CD4-positive, alpha-beta T cell (primary cell): ENCODE measurements at regions not wholly inside any gene's neighbourhood (a gene's known extent, or its start where the extent isn't known, plus 50 kb on each side); places are given as distances from the start of the nearest gene placed in this dataset.

Source experiments
- ATAC-seq: fragments of 200-7000 bp; cut with Tn5 transposase; one replicate; pipeline ENCODE4 v1.10.0; 2022; ENCODE audit warnings: mild to moderate bottlenecking; ENCODE audit not compliant: poor library complexity
- CTCF ChIA-PET: fragments of 350-600 bp; sonication (Branson Sonifier 250); formaldehyde crosslinking; loops from one replicate; lab custom pipeline; 2021; ENCODE audit warnings: antibody characterized with exemption, inconsistent platforms; lab: Charles Lee
- POLR2A ChIA-PET: fragments of 350-600 bp; sonication (Branson Sonifier 250); formaldehyde crosslinking; loops from one replicate; lab custom pipeline; 2021; ENCODE audit warnings: antibody characterized with exemption, inconsistent platforms; lab: Charles Lee
- DNase-seq, 14 experiments: peaks; one replicate each; pipeline ENCODE4 v3.0.0-alpha.2; 2013 to 2020; ENCODE audit warnings: mixed read lengths in 2 of 14
- H3K27ac ChIP-seq, 2 donors: one replicate each; pipeline versions ENCODE4 v1.5.1 to v1.7.0; 2013; ENCODE audit warnings: low read length in 2 of 2, low read depth in 1 of 2, mild to moderate bottlenecking in 1 of 2
- H3K27me3 ChIP-seq, 2 experiments: 1 replicate in 1 of 2; 2 replicates in 1 of 2; pipeline versions ENCODE4 v1.6.1 to v1.7.0; 2013; ENCODE audit warnings: low read length in 2 of 2, control low read depth in 1 of 2, mild to moderate bottlenecking in 1 of 2, moderate library complexity in 1 of 2; ENCODE audit not compliant: insufficient read depth in 2 of 2, control insufficient read depth in 1 of 2
- H3K36me3 ChIP-seq: one replicate; pipeline ENCODE4 v1.6.1; 2013; ENCODE audit warnings: low read length, control low read depth; ENCODE audit not compliant: insufficient read depth
- H3K4me1 ChIP-seq: one replicate; pipeline ENCODE4 v1.6.1; 2013; ENCODE audit warnings: low read length, control low read depth; ENCODE audit not compliant: insufficient read depth
- H3K4me3 ChIP-seq: one replicate; pipeline ENCODE4 v1.5.1; 2013; ENCODE audit warnings: mild to moderate bottlenecking, low read length, moderate library complexity
- H3K9me3 ChIP-seq, 2 experiments: 1 replicate in 1 of 2; 2 replicates in 1 of 2; pipeline versions ENCODE4 v1.6.1 to v1.7.0; 2013; ENCODE audit warnings: low read length in 2 of 2, mild to moderate bottlenecking in 2 of 2, control low read depth in 1 of 2, moderate library complexity in 1 of 2; ENCODE audit not compliant: control insufficient read depth in 1 of 2, insufficient read depth in 1 of 2
- H3K27ac Mint-ChIP-seq: one replicate; pipeline ENCODE4 v1.8.0; 2020; ENCODE audit warnings: mixed read lengths
- H3K27me3 Mint-ChIP-seq: one replicate; pipeline ENCODE4 v1.8.0; 2021; ENCODE audit warnings: mixed read lengths
- H3K36me3 Mint-ChIP-seq: one replicate; pipeline ENCODE4 v1.8.0; 2021; ENCODE audit warnings: low read depth, mixed read lengths
- H3K4me1 Mint-ChIP-seq: one replicate; pipeline ENCODE4 v1.8.0; 2021; ENCODE audit warnings: low read depth, mixed read lengths
- H3K4me3 Mint-ChIP-seq: one replicate; pipeline ENCODE4 v1.8.0; 2020; ENCODE audit warnings: mild to moderate bottlenecking, mixed read lengths
- H3K9me3 Mint-ChIP-seq: one replicate; pipeline ENCODE4 v1.8.0; 2020; ENCODE audit warnings: mixed read lengths
- intact Hi-C, 2 experiments: fragments of 100-400 bp; cut with DNase I in 1 of 2; cut with micrococcal nuclease in 1 of 2; formaldehyde crosslinking; loops; one replicate each; pipeline versions ENCODE4 v1.15.1 to v1.9.0; 2023 to 2025; cut with DNase I, micrococcal nuclease
- TF ChIP-seq, protein P1 (sequence below): fragments of 200-600 bp; IDR thresholded peaks from one replicate; pipeline ENCODE4 v1.8.0; 2022; ENCODE audit warnings: antibody characterized with exemption, mild to moderate bottlenecking

DNA sequence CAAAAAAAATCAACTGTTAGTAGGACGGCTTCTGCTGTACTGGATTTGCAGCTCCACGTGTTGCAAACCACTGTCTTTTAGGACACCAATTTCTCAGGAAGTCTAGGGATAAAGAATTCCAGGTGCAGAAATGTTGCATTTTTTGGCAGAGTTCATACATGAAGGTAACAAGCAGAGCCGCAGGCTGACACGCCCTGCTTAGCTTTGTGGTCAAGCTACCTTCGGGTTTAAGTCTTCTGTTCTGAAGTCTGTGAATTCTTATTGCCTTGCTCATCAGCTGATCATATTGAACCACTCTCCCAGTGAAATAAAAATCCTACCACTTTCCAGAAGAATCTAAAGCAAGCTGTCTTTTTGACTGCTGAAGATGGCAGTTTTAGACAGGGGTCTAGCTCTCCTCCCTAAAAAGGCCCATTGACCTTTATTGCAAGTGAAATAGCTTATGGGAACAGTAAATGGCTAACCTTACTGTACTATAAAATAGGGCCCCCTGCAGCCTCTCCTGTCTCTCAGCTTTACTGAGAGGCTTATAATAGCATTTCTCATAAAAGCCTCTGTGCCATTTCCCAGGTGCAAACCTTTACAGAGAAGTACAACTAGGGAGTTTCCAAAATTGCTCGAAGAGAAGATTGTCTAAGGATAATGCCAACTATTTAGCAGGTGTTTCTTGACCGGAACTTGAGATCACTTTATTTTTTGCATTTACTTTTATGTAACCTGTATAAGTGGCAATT lies 262.2 kb upstream of the IL12A start:
- Mint-ChIP-seq H3K9me3 (no peaks in the 10 kb centered on the region), H3K4me1 (no peaks in the 10 kb centered on the region), H3K4me3 (no peak overlapping the region), H3K36me3 (no peaks in the 10 kb centered on the region), H3K27me3 (peaks cover 5% of the 10 kb centered on the region), H3K27ac (no peak overlapping the region)
- Histone ChIP-seq H3K4me1 (no peaks in the 10 kb centered on the region), H3K27me3 (no peaks in the 10 kb centered on the region), H3K27ac (no peak overlapping the region), H3K4me3 (no peak overlapping the region), H3K36me3 (no peaks in the 10 kb centered on the region), H3K9me3 (no peaks in the 10 kb centered on the region)
- no peak for ATAC-seq
- no peak for DNase-seq
- ChIA-PET CTCF (no interaction called here), POLR2A (no interaction called here)
- TF ChIP-seq, protein P1, sequence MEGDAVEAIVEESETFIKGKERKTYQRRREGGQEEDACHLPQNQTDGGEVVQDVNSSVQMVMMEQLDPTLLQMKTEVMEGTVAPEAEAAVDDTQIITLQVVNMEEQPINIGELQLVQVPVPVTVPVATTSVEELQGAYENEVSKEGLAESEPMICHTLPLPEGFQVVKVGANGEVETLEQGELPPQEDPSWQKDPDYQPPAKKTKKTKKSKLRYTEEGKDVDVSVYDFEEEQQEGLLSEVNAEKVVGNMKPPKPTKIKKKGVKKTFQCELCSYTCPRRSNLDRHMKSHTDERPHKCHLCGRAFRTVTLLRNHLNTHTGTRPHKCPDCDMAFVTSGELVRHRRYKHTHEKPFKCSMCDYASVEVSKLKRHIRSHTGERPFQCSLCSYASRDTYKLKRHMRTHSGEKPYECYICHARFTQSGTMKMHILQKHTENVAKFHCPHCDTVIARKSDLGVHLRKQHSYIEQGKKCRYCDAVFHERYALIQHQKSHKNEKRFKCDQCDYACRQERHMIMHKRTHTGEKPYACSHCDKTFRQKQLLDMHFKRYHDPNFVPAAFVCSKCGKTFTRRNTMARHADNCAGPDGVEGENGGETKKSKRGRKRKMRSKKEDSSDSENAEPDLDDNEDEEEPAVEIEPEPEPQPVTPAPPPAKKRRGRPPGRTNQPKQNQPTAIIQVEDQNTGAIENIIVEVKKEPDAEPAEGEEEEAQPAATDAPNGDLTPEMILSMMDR = no peak
- intact Hi-C loops = no loop called here

DNA sequence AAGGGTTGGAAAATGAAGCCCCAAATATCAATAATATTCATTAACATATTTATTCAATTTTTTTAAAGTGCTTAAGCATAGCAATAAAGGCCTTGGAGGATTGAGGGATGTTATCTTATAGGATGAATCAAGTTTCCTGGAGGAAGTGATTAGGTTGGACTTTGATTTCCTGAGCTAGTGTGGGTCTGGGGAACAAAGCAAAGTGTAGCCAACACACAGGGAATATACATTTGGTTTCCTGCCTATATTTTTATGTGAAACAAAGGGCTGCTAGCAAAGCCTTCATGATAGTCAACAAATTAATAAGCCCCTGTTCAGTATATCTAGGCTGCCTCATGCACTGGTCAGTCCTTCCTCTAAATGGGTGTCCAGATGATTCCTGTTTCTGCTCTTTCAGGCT lies 261.1 kb upstream of the IL12A start:
- Histone ChIP-seq H3K4me3 (no peak overlapping the region), H3K9me3 (peaks cover 0 to 5% of the 10 kb centered on the region in 2 experiments), H3K27me3 (no peaks in the 10 kb centered on the region), H3K36me3 (no peaks in the 10 kb centered on the region), H3K4me1 (no peaks in the 10 kb centered on the region), H3K27ac (no peak overlapping the region)
- Mint-ChIP-seq H3K4me3 (no peak overlapping the region), H3K27me3 (peaks cover 5% of the 10 kb centered on the region), H3K36me3 (no peaks in the 10 kb centered on the region), H3K4me1 (no peaks in the 10 kb centered on the region), H3K9me3 (no peaks in the 10 kb centered on the region), H3K27ac (no peak overlapping the region)
- CTCF ChIA-PET = no interaction called here
- POLR2A ChIA-PET = no interaction called here
- DNase-seq = no peak
- TF ChIP-seq, protein P1 = no peak
- intact Hi-C loops = no loop called here
- no peak for ATAC-seq

DNA sequence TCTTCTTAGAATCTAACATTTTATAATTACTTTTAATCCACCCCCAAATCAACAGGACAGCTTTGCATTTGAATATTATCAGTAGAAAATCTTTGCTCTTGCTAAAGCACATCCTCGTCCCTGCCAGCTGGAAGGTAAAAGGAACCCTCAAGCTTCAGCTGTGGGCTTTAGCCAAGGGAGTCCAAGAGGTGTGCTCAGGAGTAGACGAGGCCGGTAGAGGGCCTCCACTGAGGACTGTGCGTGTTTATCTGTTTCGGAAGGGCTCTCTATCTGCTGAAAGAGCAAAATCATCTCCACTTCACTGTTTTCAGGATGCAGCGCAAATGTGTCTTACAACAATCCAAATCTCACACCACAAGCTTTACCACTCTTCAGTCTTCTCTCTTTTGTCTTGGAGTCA lies 257.4 kb upstream of the IL12A start:
- intact Hi-C loops = no loop called here
- Histone ChIP-seq H3K27me3 (no peaks in the 10 kb centered on the region), H3K9me3 (peaks cover 0 to 5% of the 10 kb centered on the region in 2 experiments), H3K4me1 (no peaks in the 10 kb centered on the region), H3K27ac (no peak overlapping the region), H3K36me3 (no peaks in the 10 kb centered on the region), H3K4me3 (no peak overlapping the region)
- Mint-ChIP-seq H3K36me3 (no peaks in the 10 kb centered on the region), H3K4me3 (no peak overlapping the region), H3K4me1 (no peaks in the 10 kb centered on the region), H3K9me3 (no peaks in the 10 kb centered on the region), H3K27ac (no peak overlapping the region), H3K27me3 (peaks cover 5% of the 10 kb centered on the region)
- CTCF ChIA-PET = no interaction called here
- DNase-seq (no peak), ATAC-seq (no peak)
- TF ChIP-seq, protein P1 = no peak
- POLR2A ChIA-PET = interaction anchor here (0.6 kb wide), 1 partner anchor 1040 kb away, joined by 3 read pairs; no protein-coding TSS in a partner anchor
